PC-9 (cell line): ENCODE measurements at regions not wholly inside any gene's neighbourhood (a gene's known extent, or its start where the extent isn't known, plus 50 kb on each side); places are given as distances from the start of the nearest gene placed in this dataset.

Source experiments
- BruUV-seq: library from RNA; stranded (reverse); fragments of 400-500 nt; replicated peaks from 2 replicates; lab custom pipeline; 2021; lab: Mats Ljungman, UMichigan
- CTCF ChIA-PET: fragments of 300-600 bp; sonication (Branson Sonifier 250); formaldehyde crosslinking; loops from one replicate; lab custom pipeline; 2022; ENCODE audit warnings: antibody characterized with exemption; lab: Charles Lee
- POLR2A ChIA-PET: fragments of 300-600 bp; sonication (Branson Sonifier 250); formaldehyde crosslinking; loops from one replicate; lab custom pipeline; 2022; ENCODE audit warnings: antibody characterized with exemption; ENCODE audit not compliant: unreplicated experiment; lab: Charles Lee
- DNase-seq, 2 experiments: peaks; one replicate each; pipeline versions ENCODE4 v3.0.0 to v3.0.0-alpha.2; 2015 to 2022; ENCODE audit warnings: mixed read lengths in 1 of 2
- H2AFZ ChIP-seq: fragments of 200-600 bp; sonication (generic); 2 replicates; pipeline ENCODE4 v1.8.1; 2017; ENCODE audit warnings: antibody characterized with exemption
- H3F3A ChIP-seq: fragments of 200-600 bp; sonication (generic); 2 replicates; pipeline ENCODE4 v1.8.1; 2017; ENCODE audit warnings: antibody characterized with exemption, mild to moderate bottlenecking, low read depth; ENCODE audit not compliant: insufficient read depth
- H3K27ac ChIP-seq: fragments of 200-600 bp; sonication (generic); 2 replicates; pipeline ENCODE4 v1.6.1; 2016; ENCODE audit warnings: mixed run types
- H3K27me3 ChIP-seq: fragments of 200-600 bp; sonication (generic); 2 replicates; pipeline ENCODE4 v1.6.1; 2016; ENCODE audit warnings: low read depth, mixed run types; ENCODE audit not compliant: insufficient read depth
- H3K36me3 ChIP-seq: fragments of 200-600 bp; sonication (generic); 2 replicates; pipeline ENCODE4 v1.6.1; 2016; ENCODE audit warnings: low read depth, mixed run types
- H3K4me1 ChIP-seq: fragments of 200-600 bp; sonication (generic); replicated peaks from 2 replicates; pipeline ENCODE4 v1.6.1; 2016; ENCODE audit warnings: mixed run types; ENCODE audit not compliant: insufficient read depth
- H3K4me2 ChIP-seq: fragments of 200-600 bp; sonication (generic); 2 replicates; pipeline ENCODE4 v1.6.1; 2017; ENCODE audit warnings: mixed run types
- H3K4me3 ChIP-seq: fragments of 200-600 bp; sonication (generic); 2 replicates; pipeline ENCODE4 v1.6.1; 2016; ENCODE audit warnings: mixed run types
- H3K79me2 ChIP-seq: fragments of 200-600 bp; sonication (generic); 2 replicates; pipeline ENCODE4 v1.6.1; 2017; ENCODE audit warnings: low read depth, mixed run types
- H3K9me2 ChIP-seq: fragments of 200-600 bp; sonication (generic); 2 replicates; pipeline ENCODE4 v1.8.1; 2017; ENCODE audit warnings: mild to moderate bottlenecking; ENCODE audit not compliant: insufficient read depth
- H3K9me3 ChIP-seq: fragments of 200-600 bp; sonication (generic); 2 replicates; pipeline ENCODE4 v1.8.1; 2016; ENCODE audit warnings: low read depth; ENCODE audit not compliant: insufficient read depth
- H4K20me1 ChIP-seq: fragments of 200-600 bp; sonication (generic); 2 replicates; pipeline ENCODE4 v1.8.1; 2017; ENCODE audit not compliant: insufficient read depth
- EZH2 ChIP-seq: fragments of 200-600 bp; sonication (generic); IDR thresholded peaks from 2 replicates; pipeline ENCODE4 v1.8.0; 2017; ENCODE audit warnings: antibody characterized with exemption, low read depth
- intact Hi-C: fragments of 100-400 bp; cut with micrococcal nuclease; formaldehyde crosslinking; loops from one replicate; pipeline ENCODE4 v1.10.0; 2022; ENCODE audit not compliant: unreplicated experiment
- TF ChIP-seq, protein P1 (sequence below): fragments of 200-600 bp; sonication (generic); conservative IDR thresholded peaks from 2 replicates; pipeline ENCODE4 v1.6.1; 2017; ENCODE audit warnings: mixed run types, antibody characterized with exemption, mild to moderate bottlenecking, moderate library complexity

DNA sequence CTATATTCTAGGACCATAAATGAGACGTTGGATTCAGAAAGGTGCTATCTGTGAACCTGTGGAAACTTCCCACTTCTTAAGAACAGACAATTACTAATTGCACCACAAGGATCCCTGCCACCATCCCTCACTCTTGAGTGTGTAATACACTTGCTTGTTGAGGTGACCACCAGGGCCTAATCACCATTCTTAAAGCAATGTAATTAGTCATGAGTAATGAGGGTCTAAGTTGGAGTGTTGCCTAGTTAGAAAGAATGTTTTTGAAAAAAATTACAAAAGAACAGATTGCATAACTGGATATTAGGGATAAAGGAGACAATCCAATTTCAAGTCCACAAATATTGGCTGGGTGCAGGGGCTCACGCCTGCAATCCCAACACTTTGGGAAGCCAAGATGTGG, 56.9 kb upstream of the TRIO start:
- Histone ChIP-seq H3K9me3 (no peaks in the 10 kb centered on the region; the same call in 1 of the 2 replicates), H3K4me2 (no peak overlapping the region), H3K4me1 (no peaks in the 10 kb centered on the region), H3K79me2 (no peaks in the 10 kb centered on the region), H4K20me1 (no peaks in the 10 kb centered on the region), H3K36me3 (no peaks in the 10 kb centered on the region), H3K4me3 (no peak overlapping the region), H3K9me2 (no peaks in the 10 kb centered on the region), H3K27ac (no peak overlapping the region), H3F3A (no peaks in the 10 kb centered on the region), H2AFZ (no peak overlapping the region), H3K27me3 (no peaks in the 10 kb centered on the region)
- BruUV-seq = no TSS peak
- ChIA-PET POLR2A (no interaction called here), CTCF (no interaction called here)
- no peak for DNase-seq
- intact Hi-C loops = no loop called here
- no peak for TF ChIP-seq EZH2
- TF ChIP-seq, protein P1, sequence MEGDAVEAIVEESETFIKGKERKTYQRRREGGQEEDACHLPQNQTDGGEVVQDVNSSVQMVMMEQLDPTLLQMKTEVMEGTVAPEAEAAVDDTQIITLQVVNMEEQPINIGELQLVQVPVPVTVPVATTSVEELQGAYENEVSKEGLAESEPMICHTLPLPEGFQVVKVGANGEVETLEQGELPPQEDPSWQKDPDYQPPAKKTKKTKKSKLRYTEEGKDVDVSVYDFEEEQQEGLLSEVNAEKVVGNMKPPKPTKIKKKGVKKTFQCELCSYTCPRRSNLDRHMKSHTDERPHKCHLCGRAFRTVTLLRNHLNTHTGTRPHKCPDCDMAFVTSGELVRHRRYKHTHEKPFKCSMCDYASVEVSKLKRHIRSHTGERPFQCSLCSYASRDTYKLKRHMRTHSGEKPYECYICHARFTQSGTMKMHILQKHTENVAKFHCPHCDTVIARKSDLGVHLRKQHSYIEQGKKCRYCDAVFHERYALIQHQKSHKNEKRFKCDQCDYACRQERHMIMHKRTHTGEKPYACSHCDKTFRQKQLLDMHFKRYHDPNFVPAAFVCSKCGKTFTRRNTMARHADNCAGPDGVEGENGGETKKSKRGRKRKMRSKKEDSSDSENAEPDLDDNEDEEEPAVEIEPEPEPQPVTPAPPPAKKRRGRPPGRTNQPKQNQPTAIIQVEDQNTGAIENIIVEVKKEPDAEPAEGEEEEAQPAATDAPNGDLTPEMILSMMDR = no peak

DNA sequence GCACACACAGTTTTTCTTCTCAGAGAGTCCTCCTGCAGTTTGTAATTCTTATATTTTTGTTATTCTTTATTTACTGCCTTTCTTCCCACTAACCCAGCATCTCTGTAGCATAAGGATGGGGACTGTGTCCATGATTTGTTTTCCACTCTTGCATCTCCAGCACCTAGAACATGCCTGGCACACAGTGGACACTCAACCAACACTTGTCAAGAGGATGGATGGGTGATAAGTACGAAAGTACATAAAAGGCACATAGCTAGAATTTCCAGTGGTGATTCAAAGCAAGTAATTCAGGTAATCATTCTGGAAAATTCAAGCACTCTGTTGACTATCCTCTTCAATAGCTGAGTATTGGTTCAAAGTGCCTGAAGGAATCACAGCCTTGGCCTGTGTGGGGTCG, 60.2 kb upstream of the TRIO start:
- Histone ChIP-seq H3K9me3 (no peaks in the 10 kb centered on the region; the same call in 1 of the 2 replicates), H3K27me3 (no peaks in the 10 kb centered on the region), H3F3A (no peaks in the 10 kb centered on the region), H3K79me2 (no peaks in the 10 kb centered on the region), H3K4me3 (no peak overlapping the region), H3K4me1 (no peaks in the 10 kb centered on the region), H3K4me2 (no peak overlapping the region), H2AFZ (no peak overlapping the region), H3K9me2 (no peaks in the 10 kb centered on the region), H4K20me1 (no peaks in the 10 kb centered on the region), H3K27ac (no peak overlapping the region), H3K36me3 (no peaks in the 10 kb centered on the region)
- TF ChIP-seq, protein P1 = no peak
- TF ChIP-seq EZH2 = no peak
- no TSS peak for BruUV-seq
- ChIA-PET POLR2A (no interaction called here), CTCF (no interaction called here)
- DNase-seq = no peak
- intact Hi-C loops = no loop called here

DNA sequence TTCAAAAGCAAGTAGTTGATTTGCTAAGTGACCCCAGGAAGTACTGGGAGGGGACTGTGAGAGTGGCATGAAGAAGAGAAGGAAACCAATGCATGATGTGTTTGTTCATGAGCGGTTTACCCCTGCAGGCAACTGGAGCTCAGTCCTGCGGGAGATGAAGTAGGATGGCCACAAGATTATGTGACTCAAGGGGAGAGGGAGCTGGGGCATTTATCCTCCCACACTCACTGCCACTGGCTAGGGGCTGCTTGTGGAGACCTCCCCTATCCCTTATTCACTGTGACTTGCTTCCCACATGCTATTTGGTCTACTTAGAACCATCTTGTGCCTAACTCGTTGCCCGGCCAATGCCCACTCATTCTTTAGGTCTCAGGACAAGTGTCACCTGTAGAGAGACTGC, 60.6 kb upstream of the TRIO start:
- DNase-seq = no peak
- no peaks in the 10 kb centered on the region for H3K79me2 ChIP-seq
- no peaks in the 10 kb centered on the region for H3K4me1 ChIP-seq
- TF ChIP-seq, protein P1 = no peak
- no peak for TF ChIP-seq EZH2
- CTCF ChIA-PET = no interaction called here
- intact Hi-C loops = no loop called here
- no peak overlapping the region for H3K27ac ChIP-seq
- H3K9me3 ChIP-seq = no peaks in the 10 kb centered on the region; the same call in 1 of the 2 replicates
- no peaks in the 10 kb centered on the region for H3K27me3 ChIP-seq
- POLR2A ChIA-PET = no interaction called here
- H3F3A ChIP-seq = no peaks in the 10 kb centered on the region
- no peak overlapping the region for H3K4me2 ChIP-seq
- H4K20me1 ChIP-seq = no peaks in the 10 kb centered on the region
- H2AFZ ChIP-seq = no peak overlapping the region
- BruUV-seq = no TSS peak
- no peaks in the 10 kb centered on the region for H3K36me3 ChIP-seq
- no peaks in the 10 kb centered on the region for H3K9me2 ChIP-seq
- H3K4me3 ChIP-seq = no peak overlapping the region
